Neuron (in vitro differentiated cells): ENCODE measurements at regions not wholly inside any gene's neighbourhood (a gene's known extent, or its start where the extent isn't known, plus 50 kb on each side); places are given as distances from the start of the nearest gene placed in this dataset.

Experiments
- H2AFZ ChIP-seq: one replicate; pipeline ENCODE4 v1.6.1; 2013; ENCODE audit warnings: low read depth, mild to moderate bottlenecking, inconsistent platforms, low read length, moderate library complexity
- H3K27me3 ChIP-seq: one replicate; pipeline ENCODE4 v1.6.1; 2013; ENCODE audit warnings: low read length; ENCODE audit not compliant: insufficient read depth
- H3K36me3 ChIP-seq: one replicate; pipeline ENCODE4 v1.6.1; 2013; ENCODE audit warnings: low read length; ENCODE audit not compliant: insufficient read depth
- H3K4me1 ChIP-seq: one replicate; pipeline ENCODE4 v1.6.1; 2013; ENCODE audit warnings: low read length; ENCODE audit not compliant: insufficient read depth
- H3K4me3 ChIP-seq: 2 replicates; pipeline ENCODE4 v1.5.1; 2013; ENCODE audit warnings: mild to moderate bottlenecking, low read length, moderate library complexity
- H3K9me3 ChIP-seq: one replicate; pipeline ENCODE4 v1.6.1; 2013; ENCODE audit warnings: low read length

- H3K4me1 ChIP-seq, result peaks cover 8% of the 10 kb centered on the region
- H3K9me3 ChIP-seq, result no peaks in the 10 kb centered on the region
- no peak overlapping the region for H3K4me3 ChIP-seq
- no peaks in the 10 kb centered on the region for H3K27me3 ChIP-seq
- no peak overlapping the region for H2AFZ ChIP-seq
- no peaks in the 10 kb centered on the region for H3K36me3 ChIP-seq
These were observed 153.4 kb upstream of the KLF14 start for GRCh38 chr7:130887182-130887956.

GRCh38 chr7:130887957-130888371 is 154.0 kb upstream of the KLF14 start:
- Histone ChIP-seq H3K9me3 (no peaks in the 10 kb centered on the region), H3K4me3 (no peak overlapping the region), H3K4me1 (peaks cover 8% of the 10 kb centered on the region), H3K27me3 (no peaks in the 10 kb centered on the region), H2AFZ (no peak overlapping the region), H3K36me3 (no peaks in the 10 kb centered on the region)

- no peaks in the 10 kb centered on the region for H3K9me3 ChIP-seq
- H3K4me1 ChIP-seq, result peaks cover 8% of the 10 kb centered on the region
- H3K4me3 ChIP-seq, result no peak overlapping the region
- no peaks in the 10 kb centered on the region for H3K36me3 ChIP-seq
- no peaks in the 10 kb centered on the region for H3K27me3 ChIP-seq
- H2AFZ ChIP-seq, result no peak overlapping the region
These were observed 154.5 kb upstream of the KLF14 start for GRCh38 chr7:130888468-130888867.

GRCh38 chr7:130890176-130891020 is 156.4 kb upstream of the KLF14 start:
- no peaks in the 10 kb centered on the region for H3K36me3 ChIP-seq
- no peak overlapping the region for H3K4me3 ChIP-seq
- no peak overlapping the region for H2AFZ ChIP-seq
- no peaks in the 10 kb centered on the region for H3K27me3 ChIP-seq
- no peaks in the 10 kb centered on the region for H3K9me3 ChIP-seq
- H3K4me1 ChIP-seq, result peaks cover 10% of the 10 kb centered on the region

- H3K9me3 ChIP-seq, result no peaks in the 10 kb centered on the region
- H3K4me3 ChIP-seq, result no peak overlapping the region
- no peaks in the 10 kb centered on the region for H3K36me3 ChIP-seq
- no peak overlapping the region for H2AFZ ChIP-seq
- H3K4me1 ChIP-seq, result peaks cover 13% of the 10 kb centered on the region
- H3K27me3 ChIP-seq, result no peaks in the 10 kb centered on the region
These were observed 157.5 kb upstream of the KLF14 start for GRCh38 chr7:130891254-130892094.

- Histone ChIP-seq H3K4me3 (no peak overlapping the region), H3K36me3 (no peaks in the 10 kb centered on the region), H3K27me3 (no peaks in the 10 kb centered on the region), H2AFZ (no peak overlapping the region), H3K9me3 (no peaks in the 10 kb centered on the region), H3K4me1 (peaks cover 13% of the 10 kb centered on the region)
These were observed 159.5 kb upstream of the KLF14 start for GRCh38 chr7:130893441-130893894.

GRCh38 chr7:130894146-130894908 is 160.3 kb upstream of the KLF14 start:
- peaks cover 13% of the 10 kb centered on the region for H3K4me1 ChIP-seq

GRCh38 chr7:130894909-130895750 is 161.1 kb upstream of the KLF14 start:
- H3K27me3 ChIP-seq, result no peaks in the 10 kb centered on the region
- H3K4me3 ChIP-seq, result no peak overlapping the region
- H3K4me1 ChIP-seq, result peaks cover 13% of the 10 kb centered on the region
- no peaks in the 10 kb centered on the region for H3K36me3 ChIP-seq
- peaks cover 7% of the 10 kb centered on the region for H3K9me3 ChIP-seq
- no peak overlapping the region for H2AFZ ChIP-seq

More at GRCh38 chr7:130894146-130894908, 160.3 kb upstream of the KLF14 start:
- H2AFZ ChIP-seq, result no peak overlapping the region
- no peaks in the 10 kb centered on the region for H3K36me3 ChIP-seq
- no peak overlapping the region for H3K4me3 ChIP-seq
- H3K27me3 ChIP-seq, result no peaks in the 10 kb centered on the region
- H3K9me3 ChIP-seq, result peaks cover 3% of the 10 kb centered on the region

GRCh38 chr7:130896051-130896881 is 162.3 kb upstream of the KLF14 start:
- Histone ChIP-seq H3K4me3 (no peak overlapping the region), H3K4me1 (peaks cover 15% of the 10 kb centered on the region), H3K9me3 (peaks cover 7% of the 10 kb centered on the region), H2AFZ (no peak overlapping the region), H3K36me3 (no peaks in the 10 kb centered on the region), H3K27me3 (no peaks in the 10 kb centered on the region)

- Histone ChIP-seq H3K36me3 (no peaks in the 10 kb centered on the region), H3K27me3 (no peaks in the 10 kb centered on the region), H3K4me1 (peaks cover 17% of the 10 kb centered on the region), H2AFZ (no peak overlapping the region), H3K4me3 (no peak overlapping the region), H3K9me3 (peaks cover 7% of the 10 kb centered on the region)
These were observed 163.0 kb upstream of the KLF14 start for GRCh38 chr7:130896898-130897514.
